HepG2 (cell line): ENCODE measurements at regions not wholly inside any gene's neighbourhood (a gene's known extent, or its start where the extent isn't known, plus 50 kb on each side); places are given as distances from the start of the nearest gene placed in this dataset.

ENCODE experiments used
- CENPT ChIP-seq: sonication (generic); formaldehyde crosslinking; IDR thresholded peaks from 2 replicates; pipeline ENCODE4 v1.8.0; 2022; ENCODE audit warnings: low read depth, mild to moderate bottlenecking, moderate library complexity, missing genetic modification reagents
- CREM ChIP-seq, 2 experiments: sonication (generic) in 1 of 2; formaldehyde crosslinking in 1 of 2; IDR thresholded peaks; 2 replicates each; pipeline versions ENCODE4 v1.4.0 to v1.6.1; 2016 to 2020; ENCODE audit warnings: antibody characterized with exemption in 1 of 2, mild to moderate bottlenecking in 1 of 2, missing genetic modification reagents in 1 of 2
- DR1 ChIP-seq: sonication (generic); formaldehyde crosslinking; IDR thresholded peaks from 2 replicates; pipeline ENCODE4 v1.8.0; 2021; ENCODE audit warnings: mild to moderate bottlenecking, missing genetic modification reagents, inconsistent platforms
- ELF3 ChIP-seq: IDR thresholded peaks from 2 replicates; pipeline ENCODE4 v1.6.1; 2016; ENCODE audit warnings: missing genetic modification reagents, missing compliant biosample characterization
- FOSL2 ChIP-seq: sonication (generic); formaldehyde crosslinking; IDR thresholded peaks from 2 replicates; pipeline ENCODE4 v1.4.0; 2020; ENCODE audit warnings: missing genetic modification reagents
- FOXK2 ChIP-seq: fragments of 450-650 bp; IDR thresholded peaks from 2 replicates; pipeline ENCODE4 v1.6.1; 2016
- GATA4 ChIP-seq: sonication (generic); IDR thresholded peaks from 2 replicates; pipeline ENCODE4 v1.6.1; 2016; ENCODE audit warnings: antibody characterized with exemption, low read depth, borderline replicate concordance
- HNRNPK ChIP-seq: fragments of 200-400 bp; formaldehyde crosslinking; IDR thresholded peaks from 2 replicates; pipeline ENCODE4 v1.6.1; 2018; ENCODE audit warnings: low read length, low read depth, moderate library complexity, mild to moderate bottlenecking; ENCODE audit not compliant: poor library complexity, severe bottlenecking
- HNRNPUL1 ChIP-seq: fragments of 200-400 bp; formaldehyde crosslinking; IDR thresholded peaks from 2 replicates; pipeline ENCODE4 v1.6.1; 2017; ENCODE audit warnings: low read depth, mild to moderate bottlenecking, low read length, moderate library complexity
- HOXA3 ChIP-seq: sonication (generic); formaldehyde crosslinking; IDR thresholded peaks from 2 replicates; pipeline ENCODE4 v1.5.0; 2020; ENCODE audit warnings: missing genetic modification reagents
- RBM22 ChIP-seq: fragments of 200-400 bp; formaldehyde crosslinking; optimal IDR thresholded peaks from 2 replicates; pipeline ENCODE3; 2017; ENCODE audit warnings: mild to moderate bottlenecking, low read length, moderate library complexity
- SALL1 ChIP-seq: sonication (generic); formaldehyde crosslinking; IDR thresholded peaks from 2 replicates; pipeline ENCODE4 v1.8.0; 2022; ENCODE audit warnings: mild to moderate bottlenecking, missing genetic modification reagents
- SOX13 ChIP-seq, 3 experiments: fragments of 450-650 bp in 1 of 3; sonication (generic) in 1 of 3; formaldehyde crosslinking in 1 of 3; IDR thresholded peaks in 2 of 3; conservative IDR thresholded peaks in 1 of 3; 2 replicates each; pipeline versions ENCODE4 v1.5.0 to v1.6.1; 2016 to 2020; ENCODE audit warnings: antibody characterized with exemption in 1 of 3, mild to moderate bottlenecking in 1 of 3, missing compliant biosample characterization in 1 of 3, missing genetic modification reagents in 1 of 3, moderate library complexity in 1 of 3
- TFE3 ChIP-seq: IDR thresholded peaks from 2 replicates; pipeline ENCODE4 v1.6.1; 2016
- TP53 ChIP-seq: sonication (generic); formaldehyde crosslinking; conservative IDR thresholded peaks from 2 replicates; pipeline ENCODE4 v1.4.0; 2020; ENCODE audit warnings: missing genetic modification reagents
- ZBTB8A ChIP-seq: sonication (generic); formaldehyde crosslinking; IDR thresholded peaks from 2 replicates; pipeline ENCODE4 v1.4.0; 2020; ENCODE audit warnings: mild to moderate bottlenecking, low read depth, missing genetic modification reagents, borderline replicate concordance
- ZFP82 ChIP-seq: sonication (generic); formaldehyde crosslinking; IDR thresholded peaks from 2 replicates; pipeline ENCODE4 v1.5.1; 2020; ENCODE audit warnings: mild to moderate bottlenecking, missing genetic modification reagents, borderline replicate concordance
- ZMAT3 ChIP-seq: sonication (generic); formaldehyde crosslinking; conservative IDR thresholded peaks from 2 replicates; pipeline ENCODE4 v1.7.0; 2021; ENCODE audit warnings: missing genetic modification reagents
- ZNF101 ChIP-seq: sonication (generic); formaldehyde crosslinking; IDR thresholded peaks from 2 replicates; pipeline ENCODE4 v1.4.0; 2020; ENCODE audit warnings: mild to moderate bottlenecking, low read depth, missing genetic modification reagents, borderline replicate concordance
- ZNF33A ChIP-seq: sonication (generic); formaldehyde crosslinking; IDR thresholded peaks from 2 replicates; pipeline ENCODE4 v1.5.1; 2020; ENCODE audit warnings: missing genetic modification reagents, mild to moderate bottlenecking, moderate library complexity, borderline replicate concordance
- ZNF34 ChIP-seq: sonication (generic); formaldehyde crosslinking; IDR thresholded peaks from 2 replicates; pipeline ENCODE4 v1.4.0; 2020; ENCODE audit warnings: mild to moderate bottlenecking, missing genetic modification reagents, borderline replicate concordance
- ZNF589 ChIP-seq: sonication (generic); formaldehyde crosslinking; conservative IDR thresholded peaks from 2 replicates; pipeline ENCODE4 v1.8.0; 2022; ENCODE audit warnings: mild to moderate bottlenecking, moderate library complexity, missing genetic modification reagents
- ZNF629 ChIP-seq: sonication (generic); formaldehyde crosslinking; conservative IDR thresholded peaks from 2 replicates; pipeline ENCODE4 v1.5.0; 2020; ENCODE audit warnings: missing genetic modification reagents
- ZNF652 ChIP-seq: IDR thresholded peaks from 2 replicates; pipeline ENCODE4 v1.6.1; 2016; ENCODE audit warnings: low read depth, borderline replicate concordance
- ZNF678 ChIP-seq: sonication (generic); formaldehyde crosslinking; IDR thresholded peaks from 2 replicates; pipeline ENCODE4 v1.4.0; 2020; ENCODE audit warnings: mild to moderate bottlenecking, missing genetic modification reagents
- ZNF704 ChIP-seq: sonication (generic); formaldehyde crosslinking; IDR thresholded peaks from 2 replicates; pipeline ENCODE4 v1.8.1; 2023; ENCODE audit warnings: mild to moderate bottlenecking, inconsistent platforms, moderate library complexity, missing genetic modification reagents, borderline replicate concordance
- TF ChIP-seq, protein P1 (sequence below): sonication (generic); formaldehyde crosslinking; IDR thresholded peaks from 2 replicates; pipeline ENCODE4 v1.8.1; 2023; ENCODE audit warnings: missing genetic modification reagents, mild to moderate bottlenecking, borderline replicate concordance
- TF ChIP-seq, protein P2 (sequence below): sonication (generic); formaldehyde crosslinking; IDR thresholded peaks from 2 replicates; pipeline ENCODE4 v1.4.0; 2020; ENCODE audit warnings: missing genetic modification reagents, borderline replicate concordance

- TF ChIP-seq ZNF34 (CRISPR knock-in tag) = no peak
- TF ChIP-seq ZNF589 (CRISPR knock-in tag) = no peak
- no peak for TF ChIP-seq ZFP82 (CRISPR knock-in tag)
- TF ChIP-seq GATA4 = peak; percentile 56; the same call in 1 of the 2 replicates
- no peak for TF ChIP-seq ZNF629 (CRISPR knock-in tag)
- TF ChIP-seq FOXK2 = no peak
- peak; percentile 45; the same call in 1 of the 2 replicates for TF ChIP-seq SALL1
- no peak for TF ChIP-seq CENPT (CRISPR knock-in tag)
- 0 out of 2 replicates have a peak, but pooled peaks have one; percentile 8 for TF ChIP-seq FOSL2 (CRISPR knock-in tag)
- TF ChIP-seq ZNF101 = no peak
- peak; percentile 72 for TF ChIP-seq SOX13 (IDR thresholded peaks at IDR 0.05)
- peak in 1 of 2 experiments; percentile 93; a peak in 2 of 4 replicates for TF ChIP-seq SOX13 (CRISPR knock-in tag; conservative IDR thresholded peaks at IDR 0.05 in 1 of 2, IDR thresholded peaks at IDR 0.05 in 1 of 2)
- TF ChIP-seq ZBTB8A = no peak
- no peak for TF ChIP-seq ZNF652 (CRISPR knock-in tag)
- TF ChIP-seq HOXA3 (CRISPR knock-in tag) = no peak
- TF ChIP-seq, protein P1, sequence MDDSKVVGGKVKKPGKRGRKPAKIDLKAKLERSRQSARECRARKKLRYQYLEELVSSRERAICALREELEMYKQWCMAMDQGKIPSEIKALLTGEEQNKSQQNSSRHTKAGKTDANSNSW = no peak
- peak; percentile 68 for TF ChIP-seq CREM (IDR thresholded peaks at IDR 0.05)
- no peak for TF ChIP-seq CREM (CRISPR knock-in tag; IDR thresholded peaks at IDR 0.05)
- no peak for TF ChIP-seq RBM22
- no peak for TF ChIP-seq ZNF704
- TF ChIP-seq TP53 = no peak
- no peak for TF ChIP-seq HNRNPK
- no peak for TF ChIP-seq ZMAT3 (CRISPR knock-in tag)
- TF ChIP-seq ELF3 (CRISPR knock-in tag) = 0 out of 2 replicates have a peak, but pooled peaks have one; percentile 17
- TF ChIP-seq, protein P2, sequence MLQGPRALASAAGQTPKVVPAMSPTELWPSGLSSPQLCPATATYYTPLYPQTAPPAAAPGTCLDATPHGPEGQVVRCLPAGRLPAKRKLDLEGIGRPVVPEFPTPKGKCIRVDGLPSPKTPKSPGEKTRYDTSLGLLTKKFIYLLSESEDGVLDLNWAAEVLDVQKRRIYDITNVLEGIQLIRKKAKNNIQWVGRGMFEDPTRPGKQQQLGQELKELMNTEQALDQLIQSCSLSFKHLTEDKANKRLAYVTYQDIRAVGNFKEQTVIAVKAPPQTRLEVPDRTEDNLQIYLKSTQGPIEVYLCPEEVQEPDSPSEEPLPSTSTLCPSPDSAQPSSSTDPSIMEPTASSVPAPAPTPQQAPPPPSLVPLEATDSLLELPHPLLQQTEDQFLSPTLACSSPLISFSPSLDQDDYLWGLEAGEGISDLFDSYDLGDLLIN (CRISPR knock-in tag) = no peak
- TF ChIP-seq ZNF33A (CRISPR knock-in tag) = no peak
- no peak for TF ChIP-seq ZNF678 (CRISPR knock-in tag)
- no peak for TF ChIP-seq DR1 (CRISPR knock-in tag)
- peak; percentile 70; the same call in 1 of the 2 replicates for TF ChIP-seq TFE3 (CRISPR knock-in tag)
- no peak for TF ChIP-seq HNRNPUL1
Observed at GRCh38 chrX:30992381-30992904, 79.4 kb downstream of the FTHL17 start (continued).
